Natural killer cell (primary cell): ENCODE measurements at regions not wholly inside any gene's neighbourhood (a gene's known extent, or its start where the extent isn't known, plus 50 kb on each side); places are given as distances from the start of the nearest gene placed in this dataset.

ENCODE experiments used
- ATAC-seq, 3 donors: fragments of 150-1000 bp in 2 of 3; fragments of 200-7000 bp in 1 of 3; cut with Tn5 transposase; 1 replicate in 1 of 3; 2 replicates in 2 of 3; pipeline ENCODE4 v1.10.0; 2021; ENCODE audit warnings: mild to moderate bottlenecking in 2 of 3, moderate library complexity in 2 of 3
- DNase-seq, 2 donors: peaks; one replicate each; pipeline versions ENCODE4 v3.0.0 to v3.0.0-alpha.2; 2013 to 2021; ENCODE audit warnings: mixed read lengths in 1 of 2
- H3K27ac ChIP-seq: one replicate; pipeline ENCODE4 v1.5.1; 2013; ENCODE audit warnings: mild to moderate bottlenecking, low read length
- H3K27me3 ChIP-seq: one replicate; pipeline ENCODE4 v1.6.1; 2013; ENCODE audit warnings: low read length; ENCODE audit not compliant: control insufficient read depth, insufficient read depth
- H3K36me3 ChIP-seq: one replicate; pipeline ENCODE4 v1.6.1; 2013; ENCODE audit warnings: low read length; ENCODE audit not compliant: control insufficient read depth, insufficient read depth
- H3K4me1 ChIP-seq: one replicate; pipeline ENCODE4 v1.6.1; 2013; ENCODE audit warnings: low read length; ENCODE audit not compliant: control insufficient read depth, insufficient read depth
- H3K4me3 ChIP-seq: one replicate; pipeline ENCODE4 v1.5.1; 2013; ENCODE audit warnings: low read length
- H3K9me3 ChIP-seq: one replicate; pipeline ENCODE4 v1.6.1; 2013; ENCODE audit warnings: low read length; ENCODE audit not compliant: control insufficient read depth, insufficient read depth
- H3K27ac Mint-ChIP-seq, 2 donors: one replicate each; pipeline ENCODE4 v1.8.0; 2022; ENCODE audit warnings: mild to moderate bottlenecking in 2 of 2, mixed read lengths in 2 of 2, moderate library complexity in 1 of 2
- H3K27me3 Mint-ChIP-seq, 2 donors: one replicate each; pipeline ENCODE4 v1.8.0; 2022; ENCODE audit warnings: low read depth in 2 of 2, mixed read lengths in 2 of 2
- H3K36me3 Mint-ChIP-seq: one replicate; pipeline ENCODE4 v1.8.0; 2022; ENCODE audit warnings: mixed read lengths
- H3K4me1 Mint-ChIP-seq, 2 donors: one replicate each; pipeline ENCODE4 v1.8.0; 2022; ENCODE audit warnings: mixed read lengths in 2 of 2
- H3K4me3 Mint-ChIP-seq: one replicate; pipeline ENCODE4 v1.8.0; 2022; ENCODE audit warnings: mild to moderate bottlenecking, moderate library complexity, mixed read lengths
- H3K9me3 Mint-ChIP-seq, 2 donors: one replicate each; pipeline ENCODE4 v1.8.0; 2022; ENCODE audit warnings: mixed read lengths in 2 of 2
- CTCF ChIP-seq: fragments of 200-600 bp; IDR thresholded peaks from one replicate; pipeline ENCODE4 v1.8.0; 2022; ENCODE audit warnings: antibody characterized with exemption
- WGBS: methylation state at CpG from one replicate; pipeline ENCODE4 v1.1.7; 2013; ENCODE audit warnings: missing lambda C conversion rate; ENCODE audit not compliant: insufficient coverage; 5-methylcytosine and 5-hydroxymethylcytosine counted together
- intact Hi-C: fragments of 100-400 bp; cut with micrococcal nuclease; formaldehyde crosslinking; loops from one replicate; pipeline ENCODE4 v1.14.2; 2022

DNA sequence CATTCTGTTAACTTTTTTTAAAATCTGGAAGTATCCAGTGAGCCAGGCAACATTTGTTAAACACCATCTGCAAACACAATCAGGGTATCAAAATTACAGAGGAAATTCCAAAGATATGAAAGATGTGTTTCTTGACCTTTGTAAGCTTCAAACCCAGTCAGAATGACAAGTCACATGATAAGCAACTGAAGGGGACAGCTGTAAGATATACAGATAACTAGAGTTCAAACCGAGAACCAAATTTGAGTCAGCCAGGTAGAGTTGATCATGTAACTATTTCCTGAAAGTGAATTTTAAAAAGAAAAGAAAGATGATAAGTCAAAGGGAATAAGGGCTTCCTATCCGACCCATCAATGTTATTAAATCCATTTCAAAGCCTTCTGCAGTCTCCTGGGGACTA is 196.2 kb downstream of the DEPDC1B start:
- no peaks in the 10 kb centered on the region for H3K36me3 ChIP-seq
- Mint-ChIP-seq H3K4me3 (no peak overlapping the region), H3K9me3 (no peaks in the 10 kb centered on the region), H3K27me3 (no peaks in the 10 kb centered on the region), H3K27ac (no peak overlapping the region), H3K4me1 (no peaks in the 10 kb centered on the region), H3K36me3 (no peaks in the 10 kb centered on the region)
- intact Hi-C loops = no loop called here
- no peak for TF ChIP-seq CTCF
- H3K27ac ChIP-seq = no peak overlapping the region
- H3K27me3 ChIP-seq = no peaks in the 10 kb centered on the region
- H3K4me1 ChIP-seq = no peaks in the 10 kb centered on the region
- DNase-seq (no peak), ATAC-seq (no peak)
- H3K4me3 ChIP-seq = no peak overlapping the region
- H3K9me3 ChIP-seq = no peaks in the 10 kb centered on the region
- WGBS = 38% methylated on average over 1 of the region's 2 CpGs

DNA sequence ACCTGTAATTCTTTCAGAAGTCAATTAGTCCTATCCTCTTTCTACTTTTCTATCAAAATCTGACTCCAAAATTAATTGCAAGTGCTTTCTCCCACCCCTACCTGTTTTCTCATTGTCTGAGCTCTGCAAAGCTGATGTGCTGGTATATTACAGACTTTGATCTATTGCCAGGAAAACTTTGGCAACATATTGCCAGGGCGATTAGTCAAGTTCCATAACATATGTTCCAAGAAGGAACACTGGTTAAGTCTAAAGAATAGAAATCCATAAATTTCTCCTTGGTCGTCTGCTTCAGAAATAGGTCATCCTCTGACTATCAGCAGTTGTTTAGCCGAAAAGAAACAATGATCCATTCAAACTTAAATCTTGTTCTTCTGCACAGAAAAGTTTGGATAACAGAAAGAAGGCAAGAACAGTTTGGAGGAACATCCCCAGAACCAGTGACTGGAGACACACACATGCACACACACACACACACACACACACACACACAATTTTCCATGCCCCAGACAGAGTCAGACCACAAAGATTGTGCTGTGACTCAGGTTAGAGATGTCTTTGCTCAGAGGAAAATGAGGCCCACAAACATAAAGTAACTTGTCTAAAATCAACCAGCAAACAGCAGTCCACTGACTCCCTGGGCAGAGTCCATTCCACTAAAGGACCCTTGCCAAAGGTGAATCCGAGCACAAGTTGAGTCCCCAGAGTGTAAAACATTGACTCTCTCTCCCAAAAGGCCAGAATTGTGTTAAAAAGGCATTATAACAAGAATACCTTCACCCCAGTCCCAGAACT is 202.1 kb downstream of the DEPDC1B start:
- no peak overlapping the region for H3K27ac Mint-ChIP-seq
- H3K4me3 Mint-ChIP-seq = no peak overlapping the region
- H3K4me1 Mint-ChIP-seq = no peaks in the 10 kb centered on the region
- H3K27me3 ChIP-seq = no peaks in the 10 kb centered on the region
- no peaks in the 10 kb centered on the region for H3K9me3 ChIP-seq
- 76% methylated on average over 4 of the region's 4 CpGs for WGBS
- H3K36me3 Mint-ChIP-seq = no peaks in the 10 kb centered on the region
- TF ChIP-seq CTCF = no peak
- H3K9me3 Mint-ChIP-seq = no peaks in the 10 kb centered on the region
- ATAC-seq = no peak
- no peak for DNase-seq
- no peaks in the 10 kb centered on the region for H3K4me1 ChIP-seq
- intact Hi-C loops = no loop called here
- H3K27me3 Mint-ChIP-seq = no peaks in the 10 kb centered on the region
- H3K36me3 ChIP-seq = no peaks in the 10 kb centered on the region
- H3K27ac ChIP-seq = no peak overlapping the region
- H3K4me3 ChIP-seq = no peak overlapping the region

DNA sequence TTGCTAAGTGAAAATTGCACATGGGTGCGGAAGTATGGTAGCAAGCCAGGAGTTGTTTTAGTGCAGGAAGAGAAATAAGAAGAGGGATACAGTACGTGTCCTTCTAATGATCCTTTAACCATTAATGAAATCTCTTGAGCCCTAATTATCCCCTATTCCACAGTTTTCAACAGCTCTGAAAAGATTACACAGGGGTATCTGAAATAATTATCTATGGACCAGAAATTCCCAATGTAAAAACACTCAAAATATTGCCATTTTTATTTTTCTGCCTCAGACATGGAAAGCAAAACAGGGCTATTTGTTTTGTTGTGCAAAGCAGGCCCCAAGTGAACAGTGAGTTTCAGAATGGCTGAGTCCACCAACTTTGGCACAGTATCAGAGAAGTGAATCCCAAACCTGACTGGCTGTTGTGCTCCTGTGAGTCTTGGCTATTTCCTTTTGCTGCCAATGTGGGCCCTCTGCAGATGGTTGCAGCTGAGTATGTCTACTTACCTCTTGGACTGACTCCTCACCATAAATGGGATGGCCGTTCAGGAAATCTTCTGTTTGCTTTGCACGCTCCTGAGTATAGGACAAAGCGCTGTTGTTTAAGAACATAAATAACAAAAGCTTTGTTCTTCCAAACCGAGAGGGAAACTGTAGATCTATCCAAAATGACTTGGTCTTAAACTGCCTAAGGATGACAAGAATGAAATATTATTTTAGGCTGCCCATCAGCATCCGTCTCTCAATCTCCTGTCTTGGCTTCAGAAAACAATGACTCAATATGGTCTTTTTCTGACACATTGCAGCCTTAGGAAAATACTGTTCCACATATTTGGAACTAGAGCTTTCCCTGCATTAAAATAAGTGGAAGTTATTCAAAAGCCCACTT is 204.1 kb downstream of the DEPDC1B start:
- no peaks in the 10 kb centered on the region for H3K27me3 Mint-ChIP-seq
- H3K36me3 Mint-ChIP-seq = no peaks in the 10 kb centered on the region
- ATAC-seq (no peak), DNase-seq (no peak)
- no peaks in the 10 kb centered on the region for H3K4me1 ChIP-seq
- no peak overlapping the region for H3K4me3 Mint-ChIP-seq
- TF ChIP-seq CTCF = no peak
- no peak overlapping the region for H3K4me3 ChIP-seq
- H3K36me3 ChIP-seq = no peaks in the 10 kb centered on the region
- H3K4me1 Mint-ChIP-seq = no peaks in the 10 kb centered on the region
- no peaks in the 10 kb centered on the region for H3K9me3 ChIP-seq
- no peak overlapping the region for H3K27ac ChIP-seq
- H3K27me3 ChIP-seq = no peaks in the 10 kb centered on the region
- no peak overlapping the region for H3K27ac Mint-ChIP-seq
- WGBS = 92% methylated on average over 6 of the region's 7 CpGs
- intact Hi-C loops = no loop called here
- no peaks in the 10 kb centered on the region for H3K9me3 Mint-ChIP-seq
